DND-41 (cell line): ENCODE measurements at regions not wholly inside any gene's neighbourhood (a gene's known extent, or its start where the extent isn't known, plus 50 kb on each side); places are given as distances from the start of the nearest gene placed in this dataset.

Source experiments
- CTCF ChIP-seq: IDR thresholded peaks from 2 replicates; pipeline ENCODE4 v1.5.1; 2012; ENCODE audit warnings: borderline replicate concordance, low read length, moderate library complexity, mild to moderate bottlenecking; ENCODE audit not compliant: poor library complexity, severe bottlenecking; ENCODE audit errors: extremely low read depth
- EZH2 ChIP-seq: IDR thresholded peaks from 3 replicates; pipeline ENCODE4 v1.6.1; 2012; ENCODE audit warnings: borderline replicate concordance, low read depth, mild to moderate bottlenecking, moderate library complexity, low read length, inconsistent platforms; ENCODE audit not compliant: severe bottlenecking

- TF ChIP-seq CTCF (no peak), EZH2 (no peak)
Measured at GRCh38 chr1:201701831-201702230, 127.1 kb upstream of the IPO9 start.
